Spleen (tissue), 11 donors: ENCODE measurements at regions not wholly inside any gene's neighbourhood (a gene's known extent, or its start where the extent isn't known, plus 50 kb on each side); places are given as distances from the start of the nearest gene placed in this dataset.

Experiments used
- DNase-seq: peaks from one replicate; pipeline ENCODE4 v3.0.0-alpha.2; 2020
- H3K27ac ChIP-seq, 8 donors: fragments of 200-600 bp; sonication (generic) in 7 of 8; 1 replicate in 4 of 8; 2 replicates in 4 of 8; pipeline versions ENCODE4 v1.5.0 to v1.8.0; 2016 to 2021; ENCODE audit warnings: inconsistent platforms in 4 of 8, mild to moderate bottlenecking in 4 of 8, moderate library complexity in 1 of 8
- H3K27me3 ChIP-seq, 7 donors: fragments of 200-600 bp; sonication (generic) in 6 of 7; replicated peaks in 1 of 7; 1 replicate in 4 of 7; 2 replicates in 3 of 7; pipeline versions ENCODE4 v1.5.0 to v1.8.0; 2016 to 2021; ENCODE audit warnings: inconsistent platforms in 3 of 7, mild to moderate bottlenecking in 1 of 7
- H3K36me3 ChIP-seq, 6 donors: fragments of 200-600 bp; sonication (generic) in 5 of 6; 1 replicate in 4 of 6; 2 replicates in 2 of 6; pipeline versions ENCODE4 v1.5.0 to v1.8.0; 2016 to 2021; ENCODE audit warnings: inconsistent platforms in 2 of 6
- H3K4me1 ChIP-seq, 6 donors: fragments of 200-600 bp; sonication (generic) in 5 of 6; 1 replicate in 3 of 6; 2 replicates in 3 of 6; pipeline versions ENCODE4 v1.5.0 to v1.8.0; 2016 to 2021; ENCODE audit warnings: inconsistent platforms in 3 of 6
- H3K4me3 ChIP-seq, 8 donors: fragments of 200-600 bp; sonication (generic) in 7 of 8; 1 replicate in 4 of 8; 2 replicates in 4 of 8; pipeline versions ENCODE4 v1.5.0 to v1.8.0; 2016 to 2021; ENCODE audit warnings: inconsistent platforms in 4 of 8, mild to moderate bottlenecking in 4 of 8, moderate library complexity in 2 of 8
- H3K9me3 ChIP-seq, 8 donors: fragments of 200-600 bp; sonication (generic) in 7 of 8; 1 replicate in 4 of 8; 2 replicates in 4 of 8; pipeline versions ENCODE4 v1.5.0 to v1.8.0; 2016 to 2021; ENCODE audit warnings: inconsistent platforms in 4 of 8
- POLR2A ChIP-seq, 3 donors: fragments of 450-650 bp; IDR thresholded peaks; one replicate each; pipeline ENCODE4 v1.5.1; 2017; ENCODE audit warnings: antibody characterized with exemption in 3 of 3, mild to moderate bottlenecking in 1 of 3
- POLR2AphosphoS5 ChIP-seq, 3 donors: sonication (generic); formaldehyde crosslinking; IDR thresholded peaks; one replicate each; pipeline ENCODE4 v1.5.1; 2017; ENCODE audit warnings: antibody characterized with exemption in 3 of 3
- WGBS, 5 donors: extraction: QIAGEN DNeasy Blood & Tissue Kit in 3 of 5; methylation state at CpG; one replicate each; pipeline versions ENCODE4 v1.1.5 to v1.1.7; 2013 to 2018; 5-methylcytosine and 5-hydroxymethylcytosine counted together
- intact Hi-C: fragments of 100-400 bp; cut with DNase I; formaldehyde crosslinking; loops from one replicate; pipeline ENCODE4 v1.15.0; 2023; ENCODE audit warnings: low total_unique reads
- TF ChIP-seq, protein P1 (sequence below), 11 experiments: fragments of 200-600 bp in 7 of 11; fragments of 450-650 bp in 4 of 11; sonication (generic) in 4 of 11; IDR thresholded peaks in 8 of 11; conservative IDR thresholded peaks in 3 of 11; 1 replicate in 7 of 11; 2 replicates in 4 of 11; pipeline versions ENCODE4 v1.4.0 to v1.8.0; 2016 to 2021; ENCODE audit warnings: antibody characterized with exemption in 11 of 11, inconsistent platforms in 4 of 11, mild to moderate bottlenecking in 1 of 11
- donor health status: healthy with polysubstance abuse.
- donor health status: DM: no; HTN: no; CAD: no; lungs with moderate emphysema.
- donor health status: DM: no; HTN: no; CAD: no.
- donor health status: Bipolar disorder and iron deficiency.
- donor health status: healthy.
- donor health status: DM: no; HTN: no; CAD: no.
- donor health status: DM: yes; HTN: yes; CAD: no.

DNA sequence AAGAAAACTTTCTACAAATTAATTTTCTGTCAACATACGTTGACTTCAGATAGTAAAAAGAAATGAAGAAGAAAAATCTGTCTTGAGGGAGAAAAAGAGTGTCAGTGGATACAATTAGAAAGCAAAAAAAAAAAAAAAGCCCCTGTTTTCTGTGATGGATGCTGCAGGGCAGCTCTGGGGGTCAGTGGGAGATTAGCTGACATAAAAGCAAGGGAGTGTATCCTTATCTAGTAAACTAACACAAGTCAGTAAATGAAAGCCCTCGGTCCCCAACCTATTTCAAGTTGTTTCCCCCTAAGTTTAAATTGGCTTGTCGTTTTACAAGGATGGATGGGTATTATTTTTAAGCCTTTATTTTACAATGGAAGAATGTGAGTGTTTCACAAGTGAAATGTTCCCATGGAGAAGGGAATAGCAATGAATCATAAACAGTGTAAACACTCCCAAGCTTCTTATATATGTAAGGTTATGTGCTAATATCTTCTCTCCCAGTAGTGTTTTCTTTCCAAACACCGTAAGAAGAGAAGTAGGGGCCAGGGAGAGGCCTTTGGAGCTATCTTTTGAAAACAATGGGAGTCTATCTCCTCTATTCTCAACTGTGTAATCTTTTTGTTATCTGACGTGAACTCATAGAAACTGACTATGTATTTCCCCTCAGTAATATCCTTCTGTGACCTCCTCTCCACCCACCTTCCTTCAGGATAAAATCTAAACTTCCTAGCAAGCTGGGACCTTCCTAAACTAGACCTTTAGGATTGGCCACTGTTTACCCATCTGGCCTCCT, 347.7 kb downstream of the FBXO8 start:
- no peak overlapping the region for H3K4me3 ChIP-seq
- H3K27ac ChIP-seq, result no peak overlapping the region
- DNase-seq, result no peak
- no peaks in the 10 kb centered on the region for H3K9me3 ChIP-seq
- no peaks in the 10 kb centered on the region for H3K27me3 ChIP-seq
- intact Hi-C loops, result no loop called here
- no peaks in the 10 kb centered on the region for H3K36me3 ChIP-seq
- TF ChIP-seq, protein P1, sequence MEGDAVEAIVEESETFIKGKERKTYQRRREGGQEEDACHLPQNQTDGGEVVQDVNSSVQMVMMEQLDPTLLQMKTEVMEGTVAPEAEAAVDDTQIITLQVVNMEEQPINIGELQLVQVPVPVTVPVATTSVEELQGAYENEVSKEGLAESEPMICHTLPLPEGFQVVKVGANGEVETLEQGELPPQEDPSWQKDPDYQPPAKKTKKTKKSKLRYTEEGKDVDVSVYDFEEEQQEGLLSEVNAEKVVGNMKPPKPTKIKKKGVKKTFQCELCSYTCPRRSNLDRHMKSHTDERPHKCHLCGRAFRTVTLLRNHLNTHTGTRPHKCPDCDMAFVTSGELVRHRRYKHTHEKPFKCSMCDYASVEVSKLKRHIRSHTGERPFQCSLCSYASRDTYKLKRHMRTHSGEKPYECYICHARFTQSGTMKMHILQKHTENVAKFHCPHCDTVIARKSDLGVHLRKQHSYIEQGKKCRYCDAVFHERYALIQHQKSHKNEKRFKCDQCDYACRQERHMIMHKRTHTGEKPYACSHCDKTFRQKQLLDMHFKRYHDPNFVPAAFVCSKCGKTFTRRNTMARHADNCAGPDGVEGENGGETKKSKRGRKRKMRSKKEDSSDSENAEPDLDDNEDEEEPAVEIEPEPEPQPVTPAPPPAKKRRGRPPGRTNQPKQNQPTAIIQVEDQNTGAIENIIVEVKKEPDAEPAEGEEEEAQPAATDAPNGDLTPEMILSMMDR (IDR thresholded peaks at IDR 0.05 in 8 of 11, conservative IDR thresholded peaks at IDR 0.05 in 3 of 11), result no peak
- no peak for TF ChIP-seq POLR2AphosphoS5 (IDR thresholded peaks at IDR 0.05)
- no peak for TF ChIP-seq POLR2A (IDR thresholded peaks at IDR 0.05)
- H3K4me1 ChIP-seq, result no peaks in the 10 kb centered on the region
- 43 to 60% (median 58%) methylated on average over 5 of the region's 5 CpGs for WGBS, 5 donors

- intact Hi-C loops, result no loop called here
- 18 to 25% (median 21%) methylated on average over 5 of the region's 5 CpGs for WGBS, 5 donors
- DNase-seq, result no peak
These were observed 348.4 kb downstream of the FBXO8 start for GRCh38 chr4:173934933-173935620.

GRCh38 chr4:173934201-173934600, 349.3 kb downstream of the FBXO8 start:
- no peak for DNase-seq
- Histone ChIP-seq H3K9me3 (no peaks in the 10 kb centered on the region), H3K27me3 (no peaks in the 10 kb centered on the region), H3K4me1 (no peaks in the 10 kb centered on the region), H3K27ac (no peak overlapping the region), H3K4me3 (no peak overlapping the region), H3K36me3 (no peaks in the 10 kb centered on the region)
- intact Hi-C loops, result no loop called here
- TF ChIP-seq, protein P1 (IDR thresholded peaks at IDR 0.05 in 8 of 11, conservative IDR thresholded peaks at IDR 0.05 in 3 of 11), result no peak
- no peak for TF ChIP-seq POLR2AphosphoS5 (IDR thresholded peaks at IDR 0.05)
- TF ChIP-seq POLR2A (IDR thresholded peaks at IDR 0.05), result no peak
- 39 to 67% (median 47%) methylated on average over 2 of the region's 2 CpGs for WGBS, 5 donors

More at GRCh38 chr4:173934933-173935620, 348.4 kb downstream of the FBXO8 start:
- TF ChIP-seq POLR2AphosphoS5 (IDR thresholded peaks at IDR 0.05) (no peak), POLR2A (IDR thresholded peaks at IDR 0.05) (no peak)
- TF ChIP-seq, protein P1 (IDR thresholded peaks at IDR 0.05 in 8 of 11, conservative IDR thresholded peaks at IDR 0.05 in 3 of 11), result no peak
- no peaks in the 10 kb centered on the region for H3K36me3 ChIP-seq
- no peaks in the 10 kb centered on the region for H3K4me1 ChIP-seq
- no peak overlapping the region for H3K27ac ChIP-seq
- no peaks in the 10 kb centered on the region for H3K27me3 ChIP-seq
- H3K9me3 ChIP-seq, result no peaks in the 10 kb centered on the region
- no peak overlapping the region for H3K4me3 ChIP-seq

GRCh38 chr4:173932701-173933100, 350.8 kb downstream of the FBXO8 start:
- DNase-seq, result no peak
- Histone ChIP-seq H3K27me3 (no peaks in the 10 kb centered on the region), H3K4me3 (no peak overlapping the region), H3K36me3 (no peaks in the 10 kb centered on the region), H3K27ac (no peak overlapping the region), H3K4me1 (no peaks in the 10 kb centered on the region), H3K9me3 (no peaks in the 10 kb centered on the region)
- intact Hi-C loops, result no loop called here
- TF ChIP-seq, protein P1 (IDR thresholded peaks at IDR 0.05 in 8 of 11, conservative IDR thresholded peaks at IDR 0.05 in 3 of 11), result no peak
- TF ChIP-seq POLR2A (IDR thresholded peaks at IDR 0.05) (no peak), POLR2AphosphoS5 (IDR thresholded peaks at IDR 0.05) (no peak)
- 67 to 92% (median 86%) methylated on average over 2 of the region's 2 CpGs for WGBS, 5 donors
